ENCODE measurements at regions not wholly inside any gene's neighbourhood (a gene's known extent, or its start where the extent isn't known, plus 50 kb on each side); places are given as distances from the start of the nearest gene placed in this dataset.

DNA sequence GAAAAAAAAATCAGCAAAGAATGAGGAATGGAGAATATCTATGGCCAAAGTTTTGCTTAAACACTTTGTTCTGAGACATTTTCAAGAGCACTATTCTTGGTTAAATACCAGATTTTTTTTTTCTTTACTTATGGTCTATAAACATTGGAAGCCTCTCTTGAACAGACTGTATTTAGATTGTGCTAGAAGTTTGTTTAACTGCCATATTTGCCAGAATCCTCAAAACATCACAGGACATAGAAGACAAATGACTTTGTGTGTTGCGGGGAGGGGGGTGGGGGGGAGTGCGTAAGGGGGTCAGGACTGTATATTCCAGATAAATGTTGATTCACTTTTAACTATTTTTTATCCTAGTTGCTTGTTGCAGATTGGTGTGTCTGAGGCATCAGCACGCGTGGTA is 262.0 kb downstream of the MEIS1 start:
- no peaks in the 10 kb centered on the region for H3K9me3 ChIP-seq (ENCODE audit: control insufficient read depth, insufficient read depth, low read depth, low read length)
- BruUV-seq (replicated peaks) = no TSS peak
- H3K36me3 ChIP-seq (ENCODE audit: control insufficient read depth, insufficient read depth, low read length) = no peaks in the 10 kb centered on the region
- in situ Hi-C loops (cut with HindIII; ENCODE audit: low pct_unique_long_range_greater_than_20kb, low sequenced_read_pairs) (no loop called here), intact Hi-C loops (cut with micrococcal nuclease; ENCODE audit: unreplicated experiment) (no loop called here)
- ChIA-PET POLR2A (no interaction called here), CTCF (no interaction called here)
- DNase-seq (ENCODE audit: low read depth, low spot score) = no peak
- ATAC-seq = no peak
- no peak overlapping the region for H3K27ac ChIP-seq (ENCODE audit: low read length)
- no peak overlapping the region for H3K4me3 ChIP-seq (ENCODE audit: low read depth in 2 of 2, low read length in 2 of 2)
- TF ChIP-seq, protein P1, sequence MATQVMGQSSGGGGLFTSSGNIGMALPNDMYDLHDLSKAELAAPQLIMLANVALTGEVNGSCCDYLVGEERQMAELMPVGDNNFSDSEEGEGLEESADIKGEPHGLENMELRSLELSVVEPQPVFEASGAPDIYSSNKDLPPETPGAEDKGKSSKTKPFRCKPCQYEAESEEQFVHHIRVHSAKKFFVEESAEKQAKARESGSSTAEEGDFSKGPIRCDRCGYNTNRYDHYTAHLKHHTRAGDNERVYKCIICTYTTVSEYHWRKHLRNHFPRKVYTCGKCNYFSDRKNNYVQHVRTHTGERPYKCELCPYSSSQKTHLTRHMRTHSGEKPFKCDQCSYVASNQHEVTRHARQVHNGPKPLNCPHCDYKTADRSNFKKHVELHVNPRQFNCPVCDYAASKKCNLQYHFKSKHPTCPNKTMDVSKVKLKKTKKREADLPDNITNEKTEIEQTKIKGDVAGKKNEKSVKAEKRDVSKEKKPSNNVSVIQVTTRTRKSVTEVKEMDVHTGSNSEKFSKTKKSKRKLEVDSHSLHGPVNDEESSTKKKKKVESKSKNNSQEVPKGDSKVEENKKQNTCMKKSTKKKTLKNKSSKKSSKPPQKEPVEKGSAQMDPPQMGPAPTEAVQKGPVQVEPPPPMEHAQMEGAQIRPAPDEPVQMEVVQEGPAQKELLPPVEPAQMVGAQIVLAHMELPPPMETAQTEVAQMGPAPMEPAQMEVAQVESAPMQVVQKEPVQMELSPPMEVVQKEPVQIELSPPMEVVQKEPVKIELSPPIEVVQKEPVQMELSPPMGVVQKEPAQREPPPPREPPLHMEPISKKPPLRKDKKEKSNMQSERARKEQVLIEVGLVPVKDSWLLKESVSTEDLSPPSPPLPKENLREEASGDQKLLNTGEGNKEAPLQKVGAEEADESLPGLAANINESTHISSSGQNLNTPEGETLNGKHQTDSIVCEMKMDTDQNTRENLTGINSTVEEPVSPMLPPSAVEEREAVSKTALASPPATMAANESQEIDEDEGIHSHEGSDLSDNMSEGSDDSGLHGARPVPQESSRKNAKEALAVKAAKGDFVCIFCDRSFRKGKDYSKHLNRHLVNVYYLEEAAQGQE (IDR thresholded peaks at IDR 0.05; ENCODE audit: insufficient read depth in 1 of 2, low read depth in 2 of 2, low read length in 1 of 2) = no peak
- TF ChIP-seq POLR2AphosphoS5 (IDR thresholded peaks at IDR 0.05; ENCODE audit: low read depth, low read length) (no peak), SIN3A (IDR thresholded peaks at IDR 0.05; ENCODE audit: borderline replicate concordance, insufficient read depth, low read depth, low read length) (no peak), TCF7L2 (IDR thresholded peaks at IDR 0.05; ENCODE audit: low read depth, low read length) (no peak)
- TF ChIP-seq, protein P2, sequence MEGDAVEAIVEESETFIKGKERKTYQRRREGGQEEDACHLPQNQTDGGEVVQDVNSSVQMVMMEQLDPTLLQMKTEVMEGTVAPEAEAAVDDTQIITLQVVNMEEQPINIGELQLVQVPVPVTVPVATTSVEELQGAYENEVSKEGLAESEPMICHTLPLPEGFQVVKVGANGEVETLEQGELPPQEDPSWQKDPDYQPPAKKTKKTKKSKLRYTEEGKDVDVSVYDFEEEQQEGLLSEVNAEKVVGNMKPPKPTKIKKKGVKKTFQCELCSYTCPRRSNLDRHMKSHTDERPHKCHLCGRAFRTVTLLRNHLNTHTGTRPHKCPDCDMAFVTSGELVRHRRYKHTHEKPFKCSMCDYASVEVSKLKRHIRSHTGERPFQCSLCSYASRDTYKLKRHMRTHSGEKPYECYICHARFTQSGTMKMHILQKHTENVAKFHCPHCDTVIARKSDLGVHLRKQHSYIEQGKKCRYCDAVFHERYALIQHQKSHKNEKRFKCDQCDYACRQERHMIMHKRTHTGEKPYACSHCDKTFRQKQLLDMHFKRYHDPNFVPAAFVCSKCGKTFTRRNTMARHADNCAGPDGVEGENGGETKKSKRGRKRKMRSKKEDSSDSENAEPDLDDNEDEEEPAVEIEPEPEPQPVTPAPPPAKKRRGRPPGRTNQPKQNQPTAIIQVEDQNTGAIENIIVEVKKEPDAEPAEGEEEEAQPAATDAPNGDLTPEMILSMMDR (IDR thresholded peaks at IDR 0.05) = no peak
- H3K27me3 ChIP-seq (ENCODE audit: control insufficient read depth, insufficient read depth, low read length) = no peaks in the 10 kb centered on the region; the same call in 1 of the 2 replicates
- no peaks in the 10 kb centered on the region for H3K4me1 ChIP-seq (ENCODE audit: control insufficient read depth, insufficient read depth, low read length)

DNA sequence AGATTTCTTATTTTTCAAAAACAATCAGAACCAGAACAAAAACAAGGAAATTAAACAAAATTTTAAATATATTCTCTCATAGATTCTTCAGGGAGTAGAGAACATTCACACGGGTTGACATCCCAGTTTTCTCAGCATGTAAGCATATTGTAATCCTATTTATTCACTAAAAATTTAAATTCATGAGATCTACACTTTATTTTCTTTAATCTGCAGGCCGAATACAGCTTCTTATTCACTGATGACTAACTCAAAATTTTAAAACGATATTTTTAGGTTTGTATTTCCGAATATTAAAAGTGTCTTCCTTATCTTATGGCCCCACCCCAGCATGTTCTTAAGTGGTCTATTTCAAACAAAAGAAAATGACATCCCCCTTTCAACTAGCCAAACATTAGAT is 262.4 kb downstream of the MEIS1 start:
- H3K9me3 ChIP-seq (ENCODE audit: control insufficient read depth, insufficient read depth, low read depth, low read length) = no peaks in the 10 kb centered on the region
- ChIA-PET CTCF (no interaction called here), POLR2A (no interaction called here)
- BruUV-seq (replicated peaks) = no TSS peak
- intact Hi-C loops (cut with micrococcal nuclease; ENCODE audit: unreplicated experiment) (no loop called here), in situ Hi-C loops (cut with HindIII; ENCODE audit: low pct_unique_long_range_greater_than_20kb, low sequenced_read_pairs) (no loop called here)
- no peak overlapping the region for H3K4me3 ChIP-seq (ENCODE audit: low read depth in 2 of 2, low read length in 2 of 2)
- no peaks in the 10 kb centered on the region for H3K4me1 ChIP-seq (ENCODE audit: control insufficient read depth, insufficient read depth, low read length)
- no peaks in the 10 kb centered on the region; the same call in 1 of the 2 replicates for H3K27me3 ChIP-seq (ENCODE audit: control insufficient read depth, insufficient read depth, low read length)
- no peak for DNase-seq (ENCODE audit: low read depth, low spot score)
- no peak overlapping the region for H3K27ac ChIP-seq (ENCODE audit: low read length)
- no peak for ATAC-seq
- H3K36me3 ChIP-seq (ENCODE audit: control insufficient read depth, insufficient read depth, low read length) = no peaks in the 10 kb centered on the region
- TF ChIP-seq SIN3A (IDR thresholded peaks at IDR 0.05; ENCODE audit: borderline replicate concordance, insufficient read depth, low read depth, low read length) (no peak), TCF7L2 (IDR thresholded peaks at IDR 0.05; ENCODE audit: low read depth, low read length) (no peak), POLR2AphosphoS5 (IDR thresholded peaks at IDR 0.05; ENCODE audit: low read depth, low read length) (no peak)
- TF ChIP-seq, protein P1 (IDR thresholded peaks at IDR 0.05; ENCODE audit: insufficient read depth in 1 of 2, low read depth in 2 of 2, low read length in 1 of 2) = no peak
- TF ChIP-seq, protein P2 (IDR thresholded peaks at IDR 0.05) = no peak
